SIG-M5 (cell line): ENCODE measurements at regions not wholly inside any gene's neighbourhood (a gene's known extent, or its start where the extent isn't known, plus 50 kb on each side); places are given as distances from the start of the nearest gene placed in this dataset.

Experiments used
- DNase-seq: peaks from one replicate; lab custom pipeline; 2025; lab: John Stamatoyannopoulos, UW

- DNase-seq: no peak
Observed at GRCh38 chr12:114936148-114937079, 252.4 kb upstream of the TBX3 start.

DNA sequence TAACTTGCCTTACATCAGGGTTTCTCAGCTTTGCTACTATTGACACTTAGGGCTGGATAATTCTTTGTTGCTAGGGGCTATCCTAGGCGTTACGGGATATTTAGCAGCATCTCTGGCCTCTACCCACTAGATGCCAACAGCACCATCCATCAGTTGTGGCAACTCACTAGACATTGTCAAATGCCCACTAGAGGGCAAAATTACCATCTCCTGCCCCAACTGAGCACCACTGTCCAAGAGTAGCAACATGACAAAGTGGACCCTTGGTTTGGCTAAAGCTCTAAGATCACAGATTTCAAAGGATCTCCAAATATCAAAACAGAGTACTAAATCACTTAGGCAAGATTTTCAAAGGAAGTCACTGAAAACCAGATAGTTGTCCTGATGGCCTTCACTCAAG, 251.7 kb upstream of the TBX3 start:
- no peak for DNase-seq

- DNase-seq: no peak
Observed at GRCh38 chr12:114933428-114934160, 249.6 kb upstream of the TBX3 start.

DNA sequence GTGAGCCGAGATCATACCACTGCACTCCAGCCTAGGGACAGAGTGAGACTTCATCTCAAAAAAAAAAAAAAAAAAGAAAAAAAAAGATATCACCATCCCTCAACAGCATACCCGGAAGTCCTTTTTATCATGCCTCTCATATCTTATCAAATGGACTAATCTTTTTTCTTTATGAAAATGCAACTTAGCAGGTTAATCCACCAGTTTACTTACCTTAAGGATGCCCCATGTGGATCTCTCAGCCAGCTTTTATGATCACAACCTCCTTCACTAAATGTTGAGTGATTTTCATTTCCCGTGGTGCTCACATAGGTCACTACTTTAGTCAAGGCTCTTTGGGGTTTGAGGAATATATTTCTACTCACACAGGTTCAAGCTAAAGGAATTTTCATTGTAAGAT, 248.8 kb upstream of the TBX3 start:
- DNase-seq: no peak

GRCh38 chr12:114931025-114931424, 247.1 kb upstream of the TBX3 start:
- DNase-seq: no peak

DNA sequence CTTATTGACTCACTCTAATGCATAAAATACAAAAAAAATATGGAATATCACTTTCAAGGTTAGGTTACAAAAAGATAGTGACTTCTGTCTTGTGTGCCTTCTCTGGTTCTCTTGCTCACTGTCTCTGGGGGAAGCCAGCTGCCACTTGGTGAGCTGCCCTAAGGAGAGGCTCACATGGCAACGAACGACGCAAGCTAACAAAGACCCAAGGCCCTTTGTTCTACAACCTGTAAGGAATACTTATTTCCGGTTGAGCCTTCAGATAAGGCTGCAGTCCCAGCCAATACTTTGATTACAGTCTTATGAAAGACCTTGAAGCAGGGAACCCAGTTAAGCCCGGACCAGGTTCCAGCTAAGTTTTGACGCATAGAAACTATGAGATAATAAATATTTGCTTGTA, 242.4 kb upstream of the TBX3 start:
- no peak for DNase-seq

GRCh38 chr12:114924946-114925475, 241.0 kb upstream of the TBX3 start:
- DNase-seq: no peak

- DNase-seq: no peak
Observed at GRCh38 chr12:114921781-114922180, 237.8 kb upstream of the TBX3 start.

DNA sequence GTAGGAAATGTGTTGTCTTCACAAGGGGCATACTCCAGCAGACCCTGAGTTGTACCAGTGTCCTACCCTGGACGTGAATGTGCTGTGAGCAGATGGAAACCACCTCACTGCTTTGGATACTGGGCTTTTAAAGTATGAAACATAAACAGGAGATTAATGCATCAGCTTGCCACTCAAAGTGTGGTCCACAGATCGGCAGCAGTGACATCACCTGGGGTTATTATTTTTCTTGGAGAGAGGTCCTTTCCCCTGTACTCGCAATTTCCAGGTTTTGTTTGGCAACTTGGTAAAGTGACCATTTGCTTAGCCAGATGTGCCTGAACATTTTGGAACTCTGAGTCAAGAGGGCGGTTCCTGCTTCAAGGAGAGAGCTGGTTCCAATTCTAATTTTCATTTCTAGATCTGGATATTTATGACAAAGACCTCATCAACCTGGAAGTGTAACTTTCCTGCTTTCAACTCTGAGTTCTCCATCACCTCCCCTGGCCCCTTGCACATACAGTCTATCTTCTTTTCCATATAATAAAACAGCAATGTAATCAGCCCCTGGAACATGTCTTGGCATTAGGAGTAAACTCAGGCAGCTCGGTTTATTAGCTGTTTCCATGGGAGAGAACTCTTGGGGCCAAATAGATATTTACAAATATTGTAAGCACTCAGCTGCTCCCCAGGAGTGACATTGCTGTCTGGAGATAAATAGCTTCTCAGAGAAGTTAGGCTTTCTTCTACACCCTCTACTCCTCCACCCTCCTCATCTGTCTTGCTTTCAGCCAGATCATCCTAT, 237.0 kb upstream of the TBX3 start:
- no peak for DNase-seq

GRCh38 chr12:114919479-114919878, 235.5 kb upstream of the TBX3 start:
- no peak for DNase-seq

DNA sequence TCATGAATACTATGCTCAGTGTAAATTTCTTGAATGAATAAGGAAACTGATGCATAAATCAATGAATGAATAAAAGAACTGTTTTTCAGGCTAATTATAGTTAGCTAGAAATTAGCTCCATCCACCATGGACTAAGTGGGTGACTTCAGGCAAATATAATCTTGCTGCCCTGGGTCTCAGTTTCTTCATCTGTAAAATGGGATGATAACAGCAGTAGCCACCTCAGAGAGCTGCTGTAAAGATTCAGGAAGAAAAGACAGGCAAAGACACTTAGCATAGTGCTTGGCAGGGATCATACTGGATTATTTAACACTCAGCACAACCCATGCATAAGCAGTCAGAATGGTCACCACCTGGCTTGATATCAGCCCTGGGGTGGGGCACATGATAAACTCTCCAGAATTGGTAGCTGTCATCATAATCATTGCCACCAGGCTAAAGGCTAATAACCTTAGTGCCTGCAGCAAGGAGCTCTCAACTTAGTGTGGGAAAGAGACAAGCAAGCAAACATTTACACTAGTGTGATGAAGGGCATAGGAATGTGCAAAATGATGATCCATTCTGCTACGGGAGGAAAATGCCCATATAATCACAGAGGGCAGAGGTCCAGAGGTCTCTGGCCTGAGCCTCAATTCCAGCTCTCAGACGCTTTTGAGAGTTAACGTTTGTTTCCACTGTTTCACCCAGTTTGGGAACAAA, 234.7 kb upstream of the TBX3 start:
- no peak for DNase-seq

GRCh38 chr12:114917953-114918352, 234.0 kb upstream of the TBX3 start:
- DNase-seq: no peak

DNA sequence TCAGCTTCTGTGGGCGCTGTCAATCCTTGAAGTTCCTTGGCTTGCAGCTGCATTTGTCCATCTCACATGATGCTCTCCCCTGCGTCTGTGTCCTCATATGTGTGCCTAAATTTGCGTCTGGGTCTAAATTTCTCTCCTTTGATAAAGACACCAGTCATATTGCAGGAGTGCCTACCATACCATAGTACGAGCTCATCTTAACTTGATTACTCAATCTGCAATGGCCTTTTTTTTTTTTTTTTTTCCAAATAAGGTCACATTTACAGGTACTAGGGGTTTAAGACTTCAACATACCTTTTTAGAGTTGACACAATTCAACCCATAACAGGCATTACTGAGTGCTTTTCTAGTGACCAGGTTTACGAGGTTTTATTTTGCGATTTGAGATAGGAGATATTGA, 233.3 kb upstream of the TBX3 start:
- DNase-seq: no peak

GRCh38 chr12:114916541-114916940, 232.6 kb upstream of the TBX3 start:
- DNase-seq: no peak

- DNase-seq: no peak
Observed at GRCh38 chr12:114916124-114916523, 232.1 kb upstream of the TBX3 start.

DNA sequence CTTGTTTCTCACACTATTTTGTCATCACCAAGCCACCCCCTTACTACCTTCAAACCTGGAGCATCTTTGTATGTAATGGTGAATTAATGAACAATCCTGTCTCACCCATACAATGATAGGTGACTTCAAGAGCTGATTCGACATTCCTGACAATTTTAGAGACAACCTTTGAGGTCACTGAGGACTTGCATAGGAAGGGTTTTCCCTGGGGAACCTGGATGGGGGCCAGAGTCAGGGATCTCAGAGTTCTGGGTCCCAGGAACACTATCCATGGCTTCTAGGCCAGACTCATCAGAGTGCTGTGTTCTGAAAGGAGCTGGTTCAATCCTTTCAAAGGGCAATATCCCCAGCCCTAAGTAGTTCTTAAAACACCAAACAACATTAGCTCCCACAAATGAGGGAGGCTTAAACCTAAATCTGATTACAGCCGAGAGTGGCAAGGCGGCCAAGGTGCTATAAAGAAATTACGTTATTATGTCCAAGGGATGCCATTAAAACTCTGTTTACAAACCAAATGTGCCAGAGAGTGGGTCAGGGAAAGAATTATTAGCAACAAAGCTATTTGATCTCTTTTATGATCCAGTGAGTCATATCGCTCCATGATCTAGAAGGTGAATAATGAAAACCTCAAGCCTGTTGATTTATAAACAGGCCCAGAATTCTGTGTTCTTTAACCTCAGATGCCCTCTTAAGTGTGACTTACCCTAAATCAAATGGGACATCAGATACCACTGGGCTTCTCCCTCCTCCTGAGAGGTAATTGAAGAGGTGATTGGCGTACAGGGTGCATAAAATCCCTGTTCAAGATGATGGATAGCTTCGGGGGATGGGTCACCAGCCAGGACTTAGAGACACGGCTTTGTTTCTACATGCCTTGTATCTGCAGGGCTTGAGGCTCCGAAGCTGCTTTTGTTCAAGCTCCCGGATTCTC, 230.2 kb upstream of the TBX3 start:
- no peak for DNase-seq

DNA sequence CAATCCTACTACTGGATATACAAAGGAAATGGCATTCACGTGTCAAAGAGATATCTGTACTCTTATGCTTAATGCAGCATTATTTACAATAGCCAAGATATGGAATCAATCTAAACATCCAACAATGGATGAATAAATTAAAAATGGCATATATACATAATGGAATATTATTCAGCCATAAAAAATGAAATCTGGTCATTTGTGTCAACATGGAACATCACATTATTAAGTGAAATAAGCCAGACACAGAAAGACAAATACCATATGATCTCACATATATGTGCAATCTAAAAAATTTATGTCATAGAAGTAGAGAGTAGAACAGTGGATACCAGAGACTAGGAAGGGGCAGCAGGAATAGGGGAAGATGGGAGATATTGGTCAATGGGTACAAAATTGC, 228.8 kb upstream of the TBX3 start:
- no peak for DNase-seq

DNA sequence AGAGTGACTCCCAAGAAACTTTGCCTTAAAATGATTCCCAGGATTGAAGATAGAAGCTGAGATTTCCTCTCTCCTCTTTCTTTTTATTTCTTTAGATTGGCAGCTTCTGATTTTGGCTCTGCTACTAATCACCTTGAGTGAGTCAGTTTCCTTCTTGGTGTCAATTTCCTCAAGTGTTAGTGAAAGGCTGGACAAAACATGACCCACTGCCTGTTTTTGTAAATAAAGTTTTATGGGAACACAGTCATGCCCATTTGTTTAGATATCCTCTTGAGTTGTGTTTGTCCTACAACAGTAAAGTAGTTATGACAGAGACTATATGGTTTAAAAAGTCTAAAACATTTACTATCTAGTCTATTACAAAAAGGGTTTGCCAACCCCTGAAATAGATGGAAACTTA, 227.2 kb upstream of the TBX3 start:
- DNase-seq: no peak

- DNase-seq: no peak
Observed at GRCh38 chr12:114904254-114905003, 220.5 kb upstream of the TBX3 start.
